GM10248 (cell line): ENCODE measurements at regions not wholly inside any gene's neighbourhood (a gene's known extent, or its start where the extent isn't known, plus 50 kb on each side); places are given as distances from the start of the nearest gene placed in this dataset.

Source experiments
- CTCF ChIA-PET: fragments of 300-600 bp; sonication (Branson Sonifier 250); formaldehyde crosslinking; extraction: SDS; loops from one replicate; lab custom pipeline; 2021; ENCODE audit warnings: antibody characterized with exemption; lab: Yijun Ruan, JAX
- POLR2A ChIA-PET: fragments of 350-650 bp; sonication (Branson Sonifier 250); formaldehyde crosslinking; extraction: SDS; loops from one replicate; lab custom pipeline; 2020; ENCODE audit warnings: antibody characterized with exemption; lab: Yijun Ruan, JAX
- DNase-seq: peaks from one replicate; pipeline ENCODE4 v3.0.0; 2012; ENCODE audit errors: extremely low spot score
- TF ChIP-seq, protein P1 (sequence below): IDR thresholded peaks from 2 replicates; pipeline ENCODE4 v1.5.1; 2012; ENCODE audit warnings: mild to moderate bottlenecking, low read depth; ENCODE audit errors: extremely low read depth, missing control alignments, control extremely low read depth

DNA sequence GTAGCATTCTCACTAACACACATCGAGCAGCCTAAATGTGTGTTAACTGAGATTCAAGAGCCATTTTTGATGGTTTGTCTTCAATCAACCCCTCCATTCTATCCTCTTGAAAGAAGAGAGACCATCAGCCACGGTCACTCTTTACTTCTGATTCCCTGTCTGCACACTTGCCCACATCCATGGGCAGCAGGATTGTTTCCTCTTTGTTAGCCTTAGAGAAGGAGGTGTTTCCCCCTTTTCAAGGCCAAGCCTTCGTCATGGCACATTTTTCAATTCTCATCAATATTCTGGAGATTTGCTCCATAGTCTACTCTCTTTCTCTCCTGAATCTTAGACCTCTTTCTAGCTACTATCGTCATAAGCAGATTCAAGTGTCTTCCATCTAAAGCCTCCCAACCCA lies 522.4 kb upstream of the NAALADL2 start:
- DNase-seq, result no peak
- POLR2A ChIA-PET, result no interaction called here
- TF ChIP-seq, protein P1, sequence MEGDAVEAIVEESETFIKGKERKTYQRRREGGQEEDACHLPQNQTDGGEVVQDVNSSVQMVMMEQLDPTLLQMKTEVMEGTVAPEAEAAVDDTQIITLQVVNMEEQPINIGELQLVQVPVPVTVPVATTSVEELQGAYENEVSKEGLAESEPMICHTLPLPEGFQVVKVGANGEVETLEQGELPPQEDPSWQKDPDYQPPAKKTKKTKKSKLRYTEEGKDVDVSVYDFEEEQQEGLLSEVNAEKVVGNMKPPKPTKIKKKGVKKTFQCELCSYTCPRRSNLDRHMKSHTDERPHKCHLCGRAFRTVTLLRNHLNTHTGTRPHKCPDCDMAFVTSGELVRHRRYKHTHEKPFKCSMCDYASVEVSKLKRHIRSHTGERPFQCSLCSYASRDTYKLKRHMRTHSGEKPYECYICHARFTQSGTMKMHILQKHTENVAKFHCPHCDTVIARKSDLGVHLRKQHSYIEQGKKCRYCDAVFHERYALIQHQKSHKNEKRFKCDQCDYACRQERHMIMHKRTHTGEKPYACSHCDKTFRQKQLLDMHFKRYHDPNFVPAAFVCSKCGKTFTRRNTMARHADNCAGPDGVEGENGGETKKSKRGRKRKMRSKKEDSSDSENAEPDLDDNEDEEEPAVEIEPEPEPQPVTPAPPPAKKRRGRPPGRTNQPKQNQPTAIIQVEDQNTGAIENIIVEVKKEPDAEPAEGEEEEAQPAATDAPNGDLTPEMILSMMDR, result no peak
- CTCF ChIA-PET, result no interaction called here

DNA sequence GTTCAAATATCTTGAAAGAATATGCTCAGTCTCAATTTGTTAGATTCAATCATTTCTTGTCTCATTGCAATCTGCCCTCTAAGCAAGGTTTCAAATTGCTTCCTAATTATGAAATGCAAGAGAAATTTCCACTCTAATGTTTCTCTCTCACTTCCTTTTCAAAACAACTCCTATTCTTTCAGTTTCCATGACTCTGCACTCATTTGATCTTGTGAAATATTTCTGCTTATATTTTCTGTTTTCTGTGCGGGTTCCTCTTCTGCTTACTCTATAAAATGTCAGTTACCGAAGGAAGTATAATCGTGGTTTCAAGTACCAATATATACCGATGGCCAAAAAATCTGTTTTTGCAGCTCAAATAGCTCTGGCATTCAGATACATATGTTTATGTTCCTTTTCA lies 521.9 kb upstream of the NAALADL2 start:
- POLR2A ChIA-PET, result no interaction called here

DNA sequence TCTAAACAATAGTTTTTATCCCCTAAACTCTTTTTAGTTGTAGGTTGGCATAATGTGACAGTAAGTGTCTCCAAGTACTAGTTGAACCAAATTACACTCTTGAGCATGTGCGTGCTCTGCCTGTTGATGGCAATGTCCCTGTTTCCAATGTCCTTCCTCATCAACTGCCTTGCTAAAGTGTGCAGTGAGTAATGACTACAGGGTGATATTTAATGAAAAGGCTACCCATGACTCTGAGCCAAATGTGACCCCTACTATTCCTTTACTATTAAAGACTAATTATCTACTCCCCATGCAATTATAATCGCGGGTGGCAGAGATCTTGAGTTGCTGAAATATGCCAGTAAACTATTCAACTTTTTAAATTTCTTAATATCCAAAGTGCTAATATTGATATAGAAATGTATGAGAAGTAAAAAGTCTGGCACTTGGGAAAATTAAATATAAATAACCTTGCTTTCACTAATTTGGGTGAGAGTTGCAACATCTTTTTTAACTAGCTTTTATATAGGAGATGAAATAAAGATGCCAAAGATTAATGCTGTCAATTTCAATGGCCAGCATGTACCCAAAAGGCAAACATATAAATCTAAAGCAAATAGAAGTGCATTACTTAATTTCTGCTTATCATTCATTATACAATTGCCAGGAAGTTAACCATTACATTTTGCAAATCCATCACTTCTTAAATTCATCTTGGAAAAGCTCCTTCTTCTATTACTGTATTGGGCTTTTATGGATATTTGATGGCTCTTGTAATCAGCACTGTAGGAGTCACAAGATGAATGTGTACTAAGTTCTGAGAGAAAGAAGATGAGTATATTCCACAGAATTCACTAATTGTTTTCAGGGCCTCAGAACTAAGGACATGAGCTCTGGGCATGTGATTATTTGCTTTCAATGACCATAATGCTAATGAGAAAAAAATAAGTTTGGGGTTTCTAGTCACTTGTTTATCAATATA lies 518.2 kb upstream of the NAALADL2 start:
- CTCF ChIA-PET, result no interaction called here
- no peak for DNase-seq
- POLR2A ChIA-PET, result no interaction called here
- TF ChIP-seq, protein P1, result no peak

More for the DNA sequence above, 521.9 kb upstream of the NAALADL2 start:
- no peak for DNase-seq
- CTCF ChIA-PET, result no interaction called here
- TF ChIP-seq, protein P1, result no peak

DNA sequence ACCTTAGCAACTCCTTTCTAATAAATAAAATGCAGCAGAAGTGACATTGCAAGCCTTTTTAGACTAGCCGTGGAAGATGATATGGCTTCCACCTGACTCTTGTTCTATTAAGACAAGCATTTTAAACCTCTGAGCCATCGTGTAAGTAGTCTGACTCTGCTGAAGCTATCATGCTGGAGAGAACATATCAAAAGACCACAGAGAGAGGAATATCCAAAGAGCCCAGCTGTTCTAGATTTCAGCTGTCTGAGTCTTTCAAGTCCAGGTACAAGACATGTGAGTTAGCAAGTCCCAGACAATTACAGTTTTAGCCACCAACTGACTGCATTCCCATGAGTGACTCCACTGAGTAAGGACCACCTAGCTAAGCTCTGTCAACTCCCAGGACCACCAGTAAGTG lies 517.0 kb upstream of the NAALADL2 start:
- TF ChIP-seq, protein P1, result no peak
- DNase-seq, result no peak
- ChIA-PET CTCF (no interaction called here), POLR2A (no interaction called here)

DNA sequence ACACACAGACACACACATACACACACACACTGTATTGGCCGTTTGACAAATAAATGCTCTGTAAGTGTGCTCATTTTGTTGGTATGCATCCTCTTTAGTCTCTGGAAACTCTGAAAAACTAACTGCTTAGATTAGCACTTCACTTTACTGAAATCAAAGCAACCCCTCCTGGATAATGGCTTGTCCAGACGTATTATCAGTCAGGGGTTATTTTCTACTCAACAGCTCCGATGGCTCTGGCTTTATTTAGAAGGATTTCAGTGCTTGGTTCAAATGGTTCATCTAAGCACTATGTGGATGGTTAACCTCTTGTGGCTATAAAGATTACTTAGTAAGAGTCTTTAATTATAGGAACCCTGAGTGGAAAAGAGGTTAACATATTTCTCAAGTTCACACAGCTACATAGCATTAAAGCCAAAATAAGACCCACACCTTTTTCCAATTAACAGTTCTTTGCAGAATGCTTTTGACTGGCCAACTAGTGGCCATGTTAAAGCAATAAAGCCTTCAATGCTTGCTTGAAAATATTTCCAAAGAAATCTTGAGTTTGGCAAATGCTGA lies 516.1 kb upstream of the NAALADL2 start:
- ChIA-PET CTCF (no interaction called here), POLR2A (no interaction called here)
- DNase-seq, result no peak
- TF ChIP-seq, protein P1, result no peak

DNA sequence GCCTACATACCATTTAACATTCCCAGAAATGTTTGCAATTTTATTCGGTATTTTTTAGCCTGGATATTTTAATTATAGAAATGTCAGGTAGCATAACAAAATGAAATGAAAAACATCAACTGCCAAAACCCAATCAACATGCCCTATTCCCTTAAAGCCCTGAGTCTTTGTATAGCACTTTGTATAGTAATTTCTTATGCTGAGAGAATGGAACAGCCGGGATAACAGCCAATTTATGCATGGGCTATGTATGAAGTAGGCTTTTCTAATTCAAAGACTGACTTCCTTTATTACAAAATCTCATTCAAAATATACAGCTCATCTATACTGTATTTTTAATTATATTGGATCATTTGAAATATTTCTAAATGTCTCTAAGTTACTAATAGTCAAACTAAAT lies 513.0 kb upstream of the NAALADL2 start:
- POLR2A ChIA-PET, result no interaction called here
- no peak for DNase-seq
- CTCF ChIA-PET, result no interaction called here
- TF ChIP-seq, protein P1, result no peak
